RPMI8226 (cell line): ENCODE measurements at regions not wholly inside any gene's neighbourhood (a gene's known extent, or its start where the extent isn't known, plus 50 kb on each side); places are given as distances from the start of the nearest gene placed in this dataset.
A peak's percentile ranks its signal among the peaks of the same experiment; 100 is the strongest.
"Not testable (repeated sequence)": the region's sequence is repeated elsewhere in the genome, so short reads cannot be mapped to it uniquely, and the experiment has no call there.

Experiments used
- DNase-seq: peaks from one replicate; pipeline ENCODE4 v3.0.0-alpha.2; 2015

GRCh38 chr6:158881276-158881675 is 62.1 kb upstream of the EZR start:
- DNase-seq: not testable (repeated sequence)

- DNase-seq: no peak
Measured at GRCh38 chr6:158879180-158879579, 60.0 kb upstream of the EZR start.

- DNase-seq: no peak
Measured at GRCh38 chr6:158877716-158878115, 58.5 kb upstream of the EZR start.

GRCh38 chr6:158876886-158877285 is 57.7 kb upstream of the EZR start:
- no peak for DNase-seq

- DNase-seq: no peak
Measured at GRCh38 chr6:158870649-158870957, 51.4 kb upstream of the EZR start.

GRCh38 chr6:158869826-158870648 is 50.9 kb upstream of the EZR start:
- peak; percentile 96 for DNase-seq

- peak; percentile 80 for DNase-seq
Measured at GRCh38 chr6:158868890-158869825, 50.0 kb upstream of the EZR start.
